Naive thymus-derived CD8-positive, alpha-beta T cell (primary cell): ENCODE measurements at regions not wholly inside any gene's neighbourhood (a gene's known extent, or its start where the extent isn't known, plus 50 kb on each side); places are given as distances from the start of the nearest gene placed in this dataset.

ENCODE experiments used
- ATAC-seq, 2 donors: fragments of 150-1000 bp; cut with Tn5 transposase in 1 of 2; sonication (Bioruptor Pico), chemical (Tn5 transposase) in 1 of 2; 1 replicate in 1 of 2; 2 replicates in 1 of 2; pipeline ENCODE4 v1.10.0; 2021; ENCODE audit warnings: mild to moderate bottlenecking in 2 of 2, moderate library complexity in 2 of 2
- POLR2A ChIA-PET: fragments of 350-600 bp; sonication (Branson Sonifier 250); formaldehyde crosslinking; loops from one replicate; lab custom pipeline; 2021; ENCODE audit warnings: antibody characterized with exemption; lab: Charles Lee
- DNase-seq, 10 donors: peaks; one replicate each; pipeline versions ENCODE4 v3.0.0 to v3.0.0-alpha.2; 2020 to 2022
- H3K27ac Mint-ChIP-seq, 10 donors: one replicate each; pipeline ENCODE4 v1.8.0; 2020 to 2022; ENCODE audit warnings: mild to moderate bottlenecking in 10 of 10, mixed read lengths in 10 of 10, moderate library complexity in 4 of 10, inconsistent platforms in 1 of 10
- H3K27me3 Mint-ChIP-seq, 5 donors: one replicate each; pipeline ENCODE4 v1.8.0; 2021 to 2022; ENCODE audit warnings: mixed read lengths in 5 of 5
- H3K36me3 Mint-ChIP-seq, 3 donors: one replicate each; pipeline ENCODE4 v1.8.0; 2020 to 2022; ENCODE audit warnings: mixed read lengths in 3 of 3, mild to moderate bottlenecking in 2 of 3, inconsistent platforms in 1 of 3
- H3K4me1 Mint-ChIP-seq, 4 donors: one replicate each; pipeline ENCODE4 v1.8.0; 2021 to 2022; ENCODE audit warnings: mixed read lengths in 4 of 4
- H3K4me3 Mint-ChIP-seq, 10 donors: one replicate each; pipeline ENCODE4 v1.8.0; 2020 to 2022; ENCODE audit warnings: mild to moderate bottlenecking in 10 of 10, mixed read lengths in 10 of 10, moderate library complexity in 6 of 10, inconsistent platforms in 1 of 10
- H3K9me3 Mint-ChIP-seq, 9 donors: one replicate each; pipeline ENCODE4 v1.8.0; 2020 to 2022; ENCODE audit warnings: mixed read lengths in 9 of 9, mild to moderate bottlenecking in 3 of 9, inconsistent platforms in 1 of 9, moderate library complexity in 1 of 9

DNA sequence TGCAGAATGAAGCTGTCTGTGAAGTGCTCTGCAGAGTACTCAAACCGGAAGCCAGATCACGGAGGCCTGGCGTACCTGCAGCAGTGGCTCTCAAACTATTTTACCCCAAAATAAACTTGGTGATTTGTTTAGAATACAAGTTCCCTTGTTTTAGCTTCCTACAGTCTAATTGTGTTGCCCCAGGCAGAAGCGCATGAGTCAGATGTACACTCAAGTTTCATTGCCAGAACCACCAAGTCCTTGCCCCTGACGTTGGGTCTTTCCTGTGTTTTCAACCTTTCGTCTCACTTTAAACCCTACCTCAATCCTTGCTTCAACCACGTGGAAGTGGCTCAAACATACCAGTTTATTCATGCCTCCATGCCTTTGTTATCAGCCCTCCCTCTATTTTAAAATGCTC lies 66.2 kb upstream of the SLC7A11 start:
- Mint-ChIP-seq H3K4me3 (no peak overlapping the region), H3K4me1 (no peaks in the 10 kb centered on the region), H3K27ac (no peak overlapping the region), H3K9me3 (peaks cover 0 to 13% (median 0%) of the 10 kb centered on the region in 9 donors), H3K27me3 (peaks cover 0 to 5% (median 0%) of the 10 kb centered on the region in 5 donors), H3K36me3 (no peaks in the 10 kb centered on the region)
- ATAC-seq, result no peak
- DNase-seq, result no peak
- POLR2A ChIA-PET, result no interaction called here

DNA sequence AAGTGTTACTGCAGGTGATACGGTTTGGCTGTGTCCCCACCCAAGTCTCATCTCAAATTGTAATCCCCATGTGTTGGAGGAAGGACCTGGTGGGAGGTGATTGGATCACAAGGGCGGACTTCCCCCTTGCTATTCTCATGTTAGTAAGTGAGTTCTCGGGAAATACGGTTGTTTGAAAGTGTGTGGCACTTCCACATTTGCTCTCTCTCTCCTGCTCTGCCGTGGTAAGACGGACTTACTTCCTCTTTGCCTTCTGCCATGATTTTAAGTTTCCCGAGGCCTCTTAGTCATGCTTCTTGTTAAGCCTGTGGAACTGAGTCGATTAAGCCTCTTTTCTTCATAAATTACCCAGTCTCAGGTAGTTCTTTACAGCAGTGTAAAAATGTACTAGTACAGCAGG lies 65.2 kb upstream of the SLC7A11 start:
- ATAC-seq, result no peak
- no peaks in the 10 kb centered on the region for H3K36me3 Mint-ChIP-seq
- H3K27me3 Mint-ChIP-seq, result peaks cover 0 to 5% (median 0%) of the 10 kb centered on the region in 5 donors
- no peak overlapping the region for H3K27ac Mint-ChIP-seq
- H3K4me3 Mint-ChIP-seq, result no peak overlapping the region
- H3K9me3 Mint-ChIP-seq, result peaks cover 0 to 13% (median 0%) of the 10 kb centered on the region in 9 donors
- H3K4me1 Mint-ChIP-seq, result no peaks in the 10 kb centered on the region
- DNase-seq, result no peak
- POLR2A ChIA-PET, result no interaction called here

DNA sequence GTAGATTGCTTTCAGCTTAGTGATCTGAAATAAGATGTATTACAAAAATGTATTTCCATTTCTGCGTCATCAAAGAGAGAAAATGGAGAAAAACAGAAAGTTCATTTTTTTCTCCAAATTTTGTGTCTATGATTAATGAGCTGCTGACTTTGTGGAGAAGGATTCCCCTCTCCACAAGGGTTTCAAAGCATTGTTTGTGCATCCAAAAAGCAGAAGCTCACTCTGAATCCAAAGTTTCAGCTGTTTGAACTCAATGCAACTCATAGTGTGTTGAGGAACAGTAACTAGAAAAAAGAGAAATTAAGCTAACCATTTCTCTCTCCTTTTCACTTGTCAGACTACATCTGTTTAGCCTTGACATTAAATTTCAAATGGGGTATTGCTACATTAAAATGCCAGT lies 62.9 kb upstream of the SLC7A11 start:
- ATAC-seq (no peak), DNase-seq (no peak)
- peaks cover 0 to 7% (median 2%) of the 10 kb centered on the region in 5 donors for H3K27me3 Mint-ChIP-seq
- no peak overlapping the region for H3K27ac Mint-ChIP-seq
- no peaks in the 10 kb centered on the region for H3K36me3 Mint-ChIP-seq
- peaks cover 0 to 13% (median 0%) of the 10 kb centered on the region in 9 donors for H3K9me3 Mint-ChIP-seq
- H3K4me3 Mint-ChIP-seq, result no peak overlapping the region
- H3K4me1 Mint-ChIP-seq, result no peaks in the 10 kb centered on the region
- POLR2A ChIA-PET, result no interaction called here

DNA sequence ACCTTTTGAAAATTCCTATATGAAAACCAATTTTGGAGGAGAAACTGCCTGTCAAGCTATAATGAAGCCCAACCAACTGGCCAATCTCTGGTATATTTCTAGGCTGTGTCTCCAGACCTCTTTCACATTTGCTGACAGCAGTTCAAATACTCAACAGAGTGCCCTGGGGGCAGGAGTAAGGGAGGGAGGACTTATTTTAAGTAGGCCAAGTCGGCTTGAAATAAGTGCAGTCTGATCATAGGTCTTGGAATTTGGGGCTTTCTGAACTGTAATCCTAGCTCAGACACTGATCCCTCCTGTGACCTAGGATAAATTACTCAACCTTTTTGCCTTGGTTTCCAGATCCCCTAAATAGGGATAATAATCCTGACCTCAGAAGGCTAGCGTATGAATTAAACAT lies 59.4 kb upstream of the SLC7A11 start:
- ATAC-seq, result no peak
- H3K9me3 Mint-ChIP-seq, result peaks cover 0 to 8% (median 0%) of the 10 kb centered on the region in 9 donors
- peaks cover 0 to 8% (median 1%) of the 10 kb centered on the region in 5 donors for H3K27me3 Mint-ChIP-seq
- no peaks in the 10 kb centered on the region for H3K4me1 Mint-ChIP-seq
- POLR2A ChIA-PET, result no interaction called here
- no peaks in the 10 kb centered on the region for H3K36me3 Mint-ChIP-seq
- DNase-seq, result no peak
- no peak overlapping the region for H3K4me3 Mint-ChIP-seq
- no peak overlapping the region for H3K27ac Mint-ChIP-seq

DNA sequence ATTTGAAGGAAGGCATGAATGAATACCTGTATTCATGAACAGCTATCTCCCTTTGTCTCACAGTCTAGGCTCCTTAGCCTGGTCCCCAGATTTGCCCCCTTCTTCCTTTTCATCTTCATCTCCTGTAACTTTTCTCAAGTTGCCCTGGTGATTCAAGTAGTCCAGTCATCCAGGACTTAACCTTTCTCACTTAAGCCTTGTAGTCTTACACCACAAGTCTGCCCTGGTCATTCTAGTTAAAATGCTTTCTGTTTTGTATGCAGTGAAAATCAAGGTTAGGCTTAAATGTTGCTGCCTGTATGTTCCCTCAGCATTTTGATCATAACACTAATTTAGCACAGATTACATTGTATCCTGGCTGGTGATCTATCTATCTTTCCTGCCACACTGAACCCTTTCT lies 58.5 kb upstream of the SLC7A11 start:
- no peak overlapping the region for H3K27ac Mint-ChIP-seq
- DNase-seq (no peak), ATAC-seq (no peak)
- H3K4me1 Mint-ChIP-seq, result no peaks in the 10 kb centered on the region
- H3K27me3 Mint-ChIP-seq, result peaks cover 0 to 8% (median 1%) of the 10 kb centered on the region in 5 donors
- no peaks in the 10 kb centered on the region for H3K36me3 Mint-ChIP-seq
- H3K4me3 Mint-ChIP-seq, result no peak overlapping the region
- peaks cover 0 to 8% (median 0%) of the 10 kb centered on the region in 9 donors for H3K9me3 Mint-ChIP-seq
- POLR2A ChIA-PET, result no interaction called here

DNA sequence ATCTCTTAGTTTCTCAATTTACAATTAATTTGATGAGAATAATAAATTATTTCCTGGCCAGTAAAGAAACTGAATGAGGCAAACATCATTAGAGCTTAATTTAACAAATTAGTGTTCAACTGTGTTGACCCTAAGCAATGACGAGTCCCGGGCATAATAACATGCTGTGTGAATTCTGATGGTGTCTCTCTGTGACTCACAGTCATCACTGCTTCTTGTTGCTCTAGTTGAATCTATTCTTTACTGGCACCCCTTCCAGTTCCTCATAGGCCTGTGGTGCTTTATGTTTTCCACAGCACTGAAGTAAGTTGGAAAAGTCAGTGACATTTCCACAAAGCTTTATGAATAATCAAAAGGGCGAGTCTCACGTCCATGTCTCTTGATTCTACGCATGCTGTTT lies 57.7 kb upstream of the SLC7A11 start:
- Mint-ChIP-seq H3K27me3 (peaks cover 0 to 8% (median 1%) of the 10 kb centered on the region in 5 donors), H3K36me3 (no peaks in the 10 kb centered on the region), H3K27ac (no peak overlapping the region), H3K9me3 (peaks cover 0 to 8% (median 0%) of the 10 kb centered on the region in 9 donors), H3K4me1 (no peaks in the 10 kb centered on the region), H3K4me3 (no peak overlapping the region)
- DNase-seq, result no peak
- POLR2A ChIA-PET, result no interaction called here
- ATAC-seq, result no peak

DNA sequence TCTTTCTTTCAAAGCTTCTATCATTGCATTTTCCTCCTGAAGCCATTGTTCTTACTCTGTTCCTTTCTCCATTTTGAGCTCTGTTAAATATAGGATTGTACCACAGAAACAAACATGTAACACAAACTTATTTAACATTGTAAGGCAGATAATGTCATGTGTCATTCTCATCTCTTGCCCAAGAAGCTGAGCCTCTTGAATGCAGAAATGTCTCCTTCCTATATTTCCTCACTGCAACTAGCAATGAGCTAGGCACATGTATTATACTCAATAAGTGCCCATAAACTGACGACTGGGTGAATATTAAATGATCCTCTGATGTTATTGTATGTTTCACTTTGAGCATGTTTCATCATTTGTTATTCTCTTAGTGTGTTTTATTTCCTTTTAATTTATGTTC lies 56.7 kb upstream of the SLC7A11 start:
- Mint-ChIP-seq H3K27ac (no peak overlapping the region), H3K27me3 (peaks cover 0 to 8% (median 0%) of the 10 kb centered on the region in 5 donors), H3K4me1 (no peaks in the 10 kb centered on the region), H3K36me3 (no peaks in the 10 kb centered on the region), H3K4me3 (no peak overlapping the region), H3K9me3 (peaks cover 0 to 5% (median 0%) of the 10 kb centered on the region in 9 donors)
- POLR2A ChIA-PET, result no interaction called here
- ATAC-seq (no peak), DNase-seq (no peak)

DNA sequence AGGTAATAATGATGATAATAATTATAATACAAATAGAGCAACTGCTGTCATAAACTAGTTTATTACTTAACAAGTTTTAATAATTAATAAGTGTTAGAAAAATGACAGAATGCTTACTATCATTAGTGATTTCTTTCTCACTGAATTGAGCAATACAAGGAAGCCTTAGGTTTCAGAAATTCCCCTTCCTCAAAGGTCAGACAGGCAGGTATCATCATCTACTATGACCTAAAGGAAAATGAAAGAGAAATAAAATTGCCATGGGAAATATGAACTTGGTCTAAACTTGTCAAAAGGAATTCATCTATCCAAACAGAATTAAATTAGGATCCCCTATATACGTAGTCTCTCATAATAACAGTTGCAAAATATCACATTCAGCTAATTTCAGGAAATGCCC lies 56.3 kb upstream of the SLC7A11 start:
- POLR2A ChIA-PET, result no interaction called here
- no peaks in the 10 kb centered on the region for H3K4me1 Mint-ChIP-seq
- peaks cover 0 to 8% (median 0%) of the 10 kb centered on the region in 5 donors for H3K27me3 Mint-ChIP-seq
- DNase-seq (no peak), ATAC-seq (no peak)
- no peak overlapping the region for H3K4me3 Mint-ChIP-seq
- peaks cover 0 to 1% (median 0%) of the 10 kb centered on the region in 9 donors for H3K9me3 Mint-ChIP-seq
- H3K36me3 Mint-ChIP-seq, result no peaks in the 10 kb centered on the region
- H3K27ac Mint-ChIP-seq, result no peak overlapping the region

DNA sequence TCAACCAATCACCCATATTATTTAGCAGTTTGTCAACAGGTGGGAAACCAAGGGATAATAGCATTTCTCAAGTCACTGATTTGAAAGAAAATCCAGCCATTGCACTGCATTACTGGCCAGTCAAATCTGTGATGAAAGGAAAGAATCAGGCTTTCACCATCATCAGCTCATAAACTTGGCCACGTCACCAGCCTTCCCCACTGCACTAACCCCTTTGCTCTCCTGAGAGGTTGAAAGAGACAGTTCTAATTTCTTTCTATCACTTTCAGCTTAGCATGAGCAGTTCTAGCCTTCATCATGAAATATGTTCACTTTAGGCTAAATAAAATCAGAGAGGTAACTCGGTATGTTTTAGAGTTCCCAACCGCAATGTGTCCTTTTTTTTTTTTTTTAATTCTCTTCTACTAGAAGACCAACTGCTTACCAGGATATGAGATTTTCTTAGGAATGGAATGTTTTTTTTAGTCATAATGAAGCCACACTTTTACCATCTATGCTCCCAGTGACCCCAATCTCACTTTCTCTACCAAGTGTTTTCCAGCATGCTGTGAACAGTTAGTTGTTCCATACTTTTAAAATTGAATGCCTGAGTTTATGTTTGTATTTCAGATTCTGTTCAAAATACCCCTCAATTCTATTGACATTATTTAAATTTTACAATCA lies 55.7 kb upstream of the SLC7A11 start:
- H3K4me3 Mint-ChIP-seq, result no peak overlapping the region
- H3K27ac Mint-ChIP-seq, result no peak overlapping the region
- ATAC-seq, result no peak
- DNase-seq, result no peak
- no peaks in the 10 kb centered on the region for H3K36me3 Mint-ChIP-seq
- peaks cover 0 to 8% (median 0%) of the 10 kb centered on the region in 5 donors for H3K27me3 Mint-ChIP-seq
- POLR2A ChIA-PET, result no interaction called here
- H3K9me3 Mint-ChIP-seq, result no peaks in the 10 kb centered on the region
- H3K4me1 Mint-ChIP-seq, result no peaks in the 10 kb centered on the region

DNA sequence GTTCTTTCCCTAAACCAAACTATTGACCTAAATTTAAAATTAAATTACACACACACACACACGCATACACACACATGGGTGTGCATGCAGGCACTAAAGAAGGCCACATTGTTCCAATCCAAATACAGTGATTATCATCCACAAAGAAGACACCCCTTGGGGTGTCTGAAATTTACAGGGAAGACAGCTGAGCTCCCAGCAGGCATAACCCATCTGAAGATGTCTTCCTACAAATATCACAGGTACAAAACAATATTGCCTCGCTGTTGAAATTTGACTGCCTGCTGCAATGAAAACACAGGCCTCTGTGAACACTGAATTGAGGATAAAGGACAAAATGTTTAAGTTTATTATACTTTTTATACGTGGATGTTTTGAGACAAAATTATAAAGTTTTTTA lies 50.2 kb upstream of the SLC7A11 start:
- Mint-ChIP-seq H3K27ac (no peak overlapping the region), H3K27me3 (no peaks in the 10 kb centered on the region), H3K4me3 (no peak overlapping the region), H3K9me3 (no peaks in the 10 kb centered on the region), H3K36me3 (no peaks in the 10 kb centered on the region), H3K4me1 (no peaks in the 10 kb centered on the region)
- no peak for DNase-seq
- POLR2A ChIA-PET, result no interaction called here
- no peak for ATAC-seq
